Natural killer cell (primary cell): ENCODE measurements at regions not wholly inside any gene's neighbourhood (a gene's known extent, or its start where the extent isn't known, plus 50 kb on each side); places are given as distances from the start of the nearest gene placed in this dataset.

Experiments used
- ATAC-seq, 3 donors: fragments of 150-1000 bp in 2 of 3; fragments of 200-7000 bp in 1 of 3; cut with Tn5 transposase; 1 replicate in 1 of 3; 2 replicates in 2 of 3; pipeline ENCODE4 v1.10.0; 2021; ENCODE audit warnings: mild to moderate bottlenecking in 2 of 3, moderate library complexity in 2 of 3
- DNase-seq, 2 donors: peaks; one replicate each; pipeline versions ENCODE4 v3.0.0 to v3.0.0-alpha.2; 2013 to 2021; ENCODE audit warnings: mixed read lengths in 1 of 2
- H3K27ac ChIP-seq: one replicate; pipeline ENCODE4 v1.5.1; 2013; ENCODE audit warnings: mild to moderate bottlenecking, low read length
- H3K27me3 ChIP-seq: one replicate; pipeline ENCODE4 v1.6.1; 2013; ENCODE audit warnings: low read length; ENCODE audit not compliant: control insufficient read depth, insufficient read depth
- H3K36me3 ChIP-seq: one replicate; pipeline ENCODE4 v1.6.1; 2013; ENCODE audit warnings: low read length; ENCODE audit not compliant: control insufficient read depth, insufficient read depth
- H3K4me1 ChIP-seq: one replicate; pipeline ENCODE4 v1.6.1; 2013; ENCODE audit warnings: low read length; ENCODE audit not compliant: control insufficient read depth, insufficient read depth
- H3K4me3 ChIP-seq: one replicate; pipeline ENCODE4 v1.5.1; 2013; ENCODE audit warnings: low read length
- H3K9me3 ChIP-seq: one replicate; pipeline ENCODE4 v1.6.1; 2013; ENCODE audit warnings: low read length; ENCODE audit not compliant: control insufficient read depth, insufficient read depth
- H3K27ac Mint-ChIP-seq, 2 donors: one replicate each; pipeline ENCODE4 v1.8.0; 2022; ENCODE audit warnings: mild to moderate bottlenecking in 2 of 2, mixed read lengths in 2 of 2, moderate library complexity in 1 of 2
- H3K27me3 Mint-ChIP-seq, 2 donors: one replicate each; pipeline ENCODE4 v1.8.0; 2022; ENCODE audit warnings: low read depth in 2 of 2, mixed read lengths in 2 of 2
- H3K36me3 Mint-ChIP-seq: one replicate; pipeline ENCODE4 v1.8.0; 2022; ENCODE audit warnings: mixed read lengths
- H3K4me1 Mint-ChIP-seq, 2 donors: one replicate each; pipeline ENCODE4 v1.8.0; 2022; ENCODE audit warnings: mixed read lengths in 2 of 2
- H3K4me3 Mint-ChIP-seq: one replicate; pipeline ENCODE4 v1.8.0; 2022; ENCODE audit warnings: mild to moderate bottlenecking, moderate library complexity, mixed read lengths
- H3K9me3 Mint-ChIP-seq, 2 donors: one replicate each; pipeline ENCODE4 v1.8.0; 2022; ENCODE audit warnings: mixed read lengths in 2 of 2
- WGBS: methylation state at CpG from one replicate; pipeline ENCODE4 v1.1.7; 2013; ENCODE audit warnings: missing lambda C conversion rate; ENCODE audit not compliant: insufficient coverage; 5-methylcytosine and 5-hydroxymethylcytosine counted together
- intact Hi-C: fragments of 100-400 bp; cut with micrococcal nuclease; formaldehyde crosslinking; loops from one replicate; pipeline ENCODE4 v1.14.2; 2022
- TF ChIP-seq, protein P1 (sequence below): fragments of 200-600 bp; IDR thresholded peaks from one replicate; pipeline ENCODE4 v1.8.0; 2022; ENCODE audit warnings: antibody characterized with exemption

GRCh38 chr6:85705220-85705619 is 62.5 kb upstream of the SYNCRIP start:
- H3K4me1 Mint-ChIP-seq: no peaks in the 10 kb centered on the region

GRCh38 chr6:85703406-85703805 is 60.7 kb upstream of the SYNCRIP start:
- H3K9me3 ChIP-seq: no peaks in the 10 kb centered on the region
- H3K4me1 ChIP-seq: no peaks in the 10 kb centered on the region
- Mint-ChIP-seq H3K36me3 (no peaks in the 10 kb centered on the region), H3K27me3 (peaks cover 0 to 7% of the 10 kb centered on the region in 2 donors), H3K9me3 (no peaks in the 10 kb centered on the region), H3K4me1 (no peaks in the 10 kb centered on the region), H3K4me3 (no peak overlapping the region), H3K27ac (no peak overlapping the region)
- no peaks in the 10 kb centered on the region for H3K27me3 ChIP-seq
- H3K4me3 ChIP-seq: no peak overlapping the region
- TF ChIP-seq, protein P1, sequence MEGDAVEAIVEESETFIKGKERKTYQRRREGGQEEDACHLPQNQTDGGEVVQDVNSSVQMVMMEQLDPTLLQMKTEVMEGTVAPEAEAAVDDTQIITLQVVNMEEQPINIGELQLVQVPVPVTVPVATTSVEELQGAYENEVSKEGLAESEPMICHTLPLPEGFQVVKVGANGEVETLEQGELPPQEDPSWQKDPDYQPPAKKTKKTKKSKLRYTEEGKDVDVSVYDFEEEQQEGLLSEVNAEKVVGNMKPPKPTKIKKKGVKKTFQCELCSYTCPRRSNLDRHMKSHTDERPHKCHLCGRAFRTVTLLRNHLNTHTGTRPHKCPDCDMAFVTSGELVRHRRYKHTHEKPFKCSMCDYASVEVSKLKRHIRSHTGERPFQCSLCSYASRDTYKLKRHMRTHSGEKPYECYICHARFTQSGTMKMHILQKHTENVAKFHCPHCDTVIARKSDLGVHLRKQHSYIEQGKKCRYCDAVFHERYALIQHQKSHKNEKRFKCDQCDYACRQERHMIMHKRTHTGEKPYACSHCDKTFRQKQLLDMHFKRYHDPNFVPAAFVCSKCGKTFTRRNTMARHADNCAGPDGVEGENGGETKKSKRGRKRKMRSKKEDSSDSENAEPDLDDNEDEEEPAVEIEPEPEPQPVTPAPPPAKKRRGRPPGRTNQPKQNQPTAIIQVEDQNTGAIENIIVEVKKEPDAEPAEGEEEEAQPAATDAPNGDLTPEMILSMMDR: no peak
- no peak overlapping the region for H3K27ac ChIP-seq
- ATAC-seq (no peak), DNase-seq (no peak)
- H3K36me3 ChIP-seq: no peaks in the 10 kb centered on the region
- intact Hi-C loops: no loop called here

More at GRCh38 chr6:85705220-85705619, 62.5 kb upstream of the SYNCRIP start:
- Mint-ChIP-seq H3K36me3 (peaks cover 8% of the 10 kb centered on the region), H3K9me3 (no peaks in the 10 kb centered on the region), H3K27ac (no peak overlapping the region), H3K4me3 (no peak overlapping the region), H3K27me3 (peaks cover 2 to 8% of the 10 kb centered on the region in 2 donors)
- intact Hi-C loops: no loop called here
- no peak for DNase-seq
- Histone ChIP-seq H3K9me3 (no peaks in the 10 kb centered on the region), H3K4me3 (no peak overlapping the region), H3K27me3 (no peaks in the 10 kb centered on the region), H3K4me1 (no peaks in the 10 kb centered on the region), H3K27ac (no peak overlapping the region), H3K36me3 (no peaks in the 10 kb centered on the region)
- 95% methylated on average over 8 of the region's 8 CpGs for WGBS
- no peak for ATAC-seq
- TF ChIP-seq, protein P1: no peak
